ENCODE measurements at regions not wholly inside any gene's neighbourhood (a gene's known extent, or its start where the extent isn't known, plus 50 kb on each side); places are given as distances from the start of the nearest gene placed in this dataset.
"Not testable (repeated sequence)": the region's sequence is repeated elsewhere in the genome, so short reads cannot be mapped to it uniquely, and the experiment has no call there.

GRCh38 chr20:52035977-52036376 is 155.6 kb downstream of the ZFP64 start:
- Mint-ChIP-seq H3K4me1 (peaks cover 11% of the 10 kb centered on the region), H3K27me3 (no peaks in the 10 kb centered on the region), H3K4me3 (no peak overlapping the region), H3K36me3 (no peaks in the 10 kb centered on the region), H3K27ac (no peak overlapping the region), H3K9me3 (no peaks in the 10 kb centered on the region)
- no peak for DNase-seq
- CTCF ChIA-PET: no interaction called here

GRCh38 chr20:52035498-52035897 is 156.1 kb downstream of the ZFP64 start:
- no peak for DNase-seq
- Mint-ChIP-seq H3K4me3 (no peak overlapping the region), H3K9me3 (no peaks in the 10 kb centered on the region), H3K36me3 (no peaks in the 10 kb centered on the region), H3K27ac (no peak overlapping the region), H3K27me3 (no peaks in the 10 kb centered on the region), H3K4me1 (peaks cover 11% of the 10 kb centered on the region)
- CTCF ChIA-PET: no interaction called here

- no peak overlapping the region for H3K4me3 Mint-ChIP-seq
- H3K27ac Mint-ChIP-seq: no peak overlapping the region
- no peaks in the 10 kb centered on the region for H3K27me3 Mint-ChIP-seq
- H3K9me3 Mint-ChIP-seq: no peaks in the 10 kb centered on the region
- peaks cover 11% of the 10 kb centered on the region for H3K4me1 Mint-ChIP-seq
- no peaks in the 10 kb centered on the region for H3K36me3 Mint-ChIP-seq
- CTCF ChIA-PET: no interaction called here
- no peak for DNase-seq
Measured at GRCh38 chr20:52034581-52034980, 157.0 kb downstream of the ZFP64 start.

GRCh38 chr20:52033313-52033712 is 158.3 kb downstream of the ZFP64 start:
- DNase-seq: no peak
- CTCF ChIA-PET: no interaction called here
- no peak overlapping the region for H3K4me3 Mint-ChIP-seq
- no peaks in the 10 kb centered on the region for H3K9me3 Mint-ChIP-seq
- peaks cover 11% of the 10 kb centered on the region for H3K4me1 Mint-ChIP-seq
- H3K36me3 Mint-ChIP-seq: no peaks in the 10 kb centered on the region
- H3K27ac Mint-ChIP-seq: no peak overlapping the region
- H3K27me3 Mint-ChIP-seq: no peaks in the 10 kb centered on the region

GRCh38 chr20:52032304-52032683 is 159.3 kb downstream of the ZFP64 start:
- CTCF ChIA-PET, H3K27me3 Mint-ChIP-seq, H3K4me3 Mint-ChIP-seq, DNase-seq, H3K36me3 Mint-ChIP-seq, H3K27ac Mint-ChIP-seq, H3K9me3 Mint-ChIP-seq: not testable (repeated sequence)
- H3K4me1 Mint-ChIP-seq: peaks cover 11% of the 10 kb centered on the region

- DNase-seq: no peak
- H3K27ac Mint-ChIP-seq: no peak overlapping the region
- CTCF ChIA-PET: interaction anchor here (0.7 kb wide), 1 partner anchor 659 kb away, joined by 4 read pairs; no protein-coding TSS in a partner anchor
- H3K9me3 Mint-ChIP-seq: no peaks in the 10 kb centered on the region
- no peak overlapping the region for H3K4me3 Mint-ChIP-seq
- H3K27me3 Mint-ChIP-seq: no peaks in the 10 kb centered on the region
- H3K4me1 Mint-ChIP-seq: peaks cover 11% of the 10 kb centered on the region
- no peaks in the 10 kb centered on the region for H3K36me3 Mint-ChIP-seq
Measured at GRCh38 chr20:52031563-52032303, 159.8 kb downstream of the ZFP64 start.

- no peak overlapping the region for H3K27ac Mint-ChIP-seq
- CTCF ChIA-PET: interaction anchor here (0.7 kb wide), 1 partner anchor 659 kb away, joined by 4 read pairs; no protein-coding TSS in a partner anchor
- no peaks in the 10 kb centered on the region for H3K27me3 Mint-ChIP-seq
- H3K9me3 Mint-ChIP-seq: no peaks in the 10 kb centered on the region
- peaks cover 11% of the 10 kb centered on the region for H3K4me1 Mint-ChIP-seq
- no peak overlapping the region for H3K4me3 Mint-ChIP-seq
- no peak for DNase-seq
- no peaks in the 10 kb centered on the region for H3K36me3 Mint-ChIP-seq
Measured at GRCh38 chr20:52031206-52031562, 160.4 kb downstream of the ZFP64 start.

GRCh38 chr20:52029129-52029528 is 162.4 kb downstream of the ZFP64 start:
- H3K36me3 Mint-ChIP-seq, H3K27ac Mint-ChIP-seq, H3K9me3 Mint-ChIP-seq, CTCF ChIA-PET, H3K4me3 Mint-ChIP-seq, DNase-seq, H3K27me3 Mint-ChIP-seq: not testable (repeated sequence)
- peaks cover 11% of the 10 kb centered on the region for H3K4me1 Mint-ChIP-seq

GRCh38 chr20:52025938-52026337 is 165.6 kb downstream of the ZFP64 start:
- no peaks in the 10 kb centered on the region for H3K9me3 Mint-ChIP-seq

GRCh38 chr20:52019313-52019712 is 172.3 kb downstream of the ZFP64 start:
- CTCF ChIA-PET: no interaction called here
- Mint-ChIP-seq H3K27ac (no peak overlapping the region), H3K27me3 (no peaks in the 10 kb centered on the region), H3K4me1 (no peaks in the 10 kb centered on the region), H3K9me3 (no peaks in the 10 kb centered on the region), H3K36me3 (no peaks in the 10 kb centered on the region), H3K4me3 (no peak overlapping the region)
- no peak for DNase-seq

More at GRCh38 chr20:52025938-52026337, 165.6 kb downstream of the ZFP64 start:
- DNase-seq: no peak
- CTCF ChIA-PET: no interaction called here
- H3K27me3 Mint-ChIP-seq: no peaks in the 10 kb centered on the region
- no peaks in the 10 kb centered on the region for H3K36me3 Mint-ChIP-seq
- H3K4me3 Mint-ChIP-seq: no peak overlapping the region
- H3K4me1 Mint-ChIP-seq: no peaks in the 10 kb centered on the region
- H3K27ac Mint-ChIP-seq: no peak overlapping the region

GRCh38 chr20:52017669-52018317 is 173.8 kb downstream of the ZFP64 start:
- no peak for DNase-seq
- Mint-ChIP-seq H3K9me3 (peaks cover 2% of the 10 kb centered on the region), H3K27ac (no peak overlapping the region), H3K36me3 (no peaks in the 10 kb centered on the region), H3K4me1 (no peaks in the 10 kb centered on the region), H3K27me3 (no peaks in the 10 kb centered on the region), H3K4me3 (no peak overlapping the region)
- CTCF ChIA-PET: no interaction called here

- no peak overlapping the region for H3K27ac Mint-ChIP-seq
- no peak overlapping the region for H3K4me3 Mint-ChIP-seq
- H3K4me1 Mint-ChIP-seq: no peaks in the 10 kb centered on the region
- no peak for DNase-seq
- H3K27me3 Mint-ChIP-seq: no peaks in the 10 kb centered on the region
- CTCF ChIA-PET: no interaction called here
- peaks cover 2% of the 10 kb centered on the region for H3K9me3 Mint-ChIP-seq
- H3K36me3 Mint-ChIP-seq: no peaks in the 10 kb centered on the region
Measured at GRCh38 chr20:52016022-52016421, 175.6 kb downstream of the ZFP64 start.

GRCh38 chr20:52015155-52015554 is 176.4 kb downstream of the ZFP64 start:
- Mint-ChIP-seq H3K27ac (no peak overlapping the region), H3K4me3 (no peak overlapping the region), H3K36me3 (no peaks in the 10 kb centered on the region), H3K27me3 (peaks cover 4% of the 10 kb centered on the region), H3K9me3 (peaks cover 5% of the 10 kb centered on the region), H3K4me1 (no peaks in the 10 kb centered on the region)
- no peak for DNase-seq
- CTCF ChIA-PET: no interaction called here

GRCh38 chr20:52012079-52012478 is 179.5 kb downstream of the ZFP64 start:
- no peak overlapping the region for H3K27ac Mint-ChIP-seq
- CTCF ChIA-PET: no interaction called here
- no peaks in the 10 kb centered on the region for H3K36me3 Mint-ChIP-seq
- peaks cover 4% of the 10 kb centered on the region for H3K27me3 Mint-ChIP-seq
- H3K4me1 Mint-ChIP-seq: no peaks in the 10 kb centered on the region
- no peak overlapping the region for H3K4me3 Mint-ChIP-seq
- DNase-seq: no peak
- H3K9me3 Mint-ChIP-seq: peaks cover 7% of the 10 kb centered on the region

- H3K36me3 Mint-ChIP-seq: no peaks in the 10 kb centered on the region
Measured at GRCh38 chr20:52011093-52011492, 180.5 kb downstream of the ZFP64 start.

More at GRCh38 chr20:52011093-52011492, 180.5 kb downstream of the ZFP64 start:
- no peak overlapping the region for H3K27ac Mint-ChIP-seq
- H3K4me3 Mint-ChIP-seq: no peak overlapping the region
- H3K27me3 Mint-ChIP-seq: peaks cover 4% of the 10 kb centered on the region
- H3K4me1 Mint-ChIP-seq: no peaks in the 10 kb centered on the region
- peaks cover 7% of the 10 kb centered on the region for H3K9me3 Mint-ChIP-seq
- CTCF ChIA-PET: no interaction called here
- no peak for DNase-seq
